ENCODE measurements at regions not wholly inside any gene's neighbourhood (a gene's known extent, or its start where the extent isn't known, plus 50 kb on each side); places are given as distances from the start of the nearest gene placed in this dataset.

- TF ChIP-seq POLR2A (IDR thresholded peaks at IDR 0.05), result no peak
- TF ChIP-seq CTCF (IDR thresholded peaks at IDR 0.05), result no peak
Observed at GRCh38 chr3:145032791-145033190, 1061.2 kb downstream of the DIPK2A start.

Data from sigmoid colon (tissue), 3 donors.